NCI-H82 (cell line): ENCODE measurements at regions not wholly inside any gene's neighbourhood (a gene's known extent, or its start where the extent isn't known, plus 50 kb on each side); places are given as distances from the start of the nearest gene placed in this dataset.
A peak's percentile ranks its signal among the peaks of the same experiment; 100 is the strongest.

Source experiments
- DNase-seq: peaks from one replicate; lab custom pipeline; 2025; lab: John Stamatoyannopoulos, UW

DNA sequence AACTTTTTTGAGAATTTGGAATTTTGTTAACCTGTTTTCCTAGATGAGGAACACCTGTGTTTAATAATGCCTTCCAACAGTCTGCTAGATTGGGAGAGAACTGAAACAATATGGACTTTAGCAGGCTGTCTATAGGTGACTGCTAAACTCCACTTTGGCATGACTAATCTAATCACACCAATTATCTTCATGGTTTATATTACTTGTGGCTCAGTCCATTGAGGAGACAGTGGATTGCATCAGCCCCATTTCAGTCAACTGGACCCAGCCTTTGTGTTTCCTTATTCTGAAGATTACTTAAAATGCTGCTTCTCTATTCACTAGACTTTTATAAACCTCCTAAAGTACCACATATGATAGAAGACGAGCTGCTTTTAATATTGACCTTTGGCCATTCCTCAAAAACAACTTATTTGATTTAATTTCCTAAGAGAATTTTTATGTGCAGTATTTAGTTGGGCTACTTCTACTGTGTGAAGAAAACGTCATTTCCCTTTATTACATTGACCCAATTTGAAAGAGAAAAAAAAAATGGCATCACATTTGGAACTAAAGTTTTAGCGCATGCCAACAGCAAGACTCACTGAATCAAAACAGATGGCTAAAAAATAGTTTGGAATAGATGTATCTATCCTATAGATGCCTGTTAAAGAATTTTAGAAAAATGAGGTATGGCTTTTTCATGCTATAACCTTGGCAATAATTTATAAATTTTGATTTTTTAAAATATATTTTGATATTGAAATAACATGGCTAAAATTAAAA lies 295.8 kb downstream of the NDFIP2 start:
- peak; percentile 20 for DNase-seq

DNA sequence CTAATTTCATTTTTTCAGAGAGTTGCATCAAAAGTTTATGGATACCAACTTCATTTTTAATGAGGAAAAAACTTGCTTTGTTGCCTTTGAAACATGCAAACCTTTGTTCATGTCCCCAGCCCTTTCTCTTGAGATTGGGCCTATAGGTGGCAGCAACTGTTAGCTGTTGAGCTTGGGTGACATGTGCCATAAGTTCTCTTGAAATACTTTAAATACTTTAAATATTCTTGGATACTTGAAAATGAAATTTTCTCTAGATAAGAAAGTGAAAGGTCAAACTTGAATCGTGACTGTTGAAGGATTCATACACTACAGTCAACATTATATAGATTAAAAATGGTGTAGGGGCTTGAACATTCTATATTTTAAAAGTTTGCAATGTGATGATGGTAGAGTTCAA lies 294.9 kb downstream of the NDFIP2 start:
- DNase-seq: peak; percentile 35

DNA sequence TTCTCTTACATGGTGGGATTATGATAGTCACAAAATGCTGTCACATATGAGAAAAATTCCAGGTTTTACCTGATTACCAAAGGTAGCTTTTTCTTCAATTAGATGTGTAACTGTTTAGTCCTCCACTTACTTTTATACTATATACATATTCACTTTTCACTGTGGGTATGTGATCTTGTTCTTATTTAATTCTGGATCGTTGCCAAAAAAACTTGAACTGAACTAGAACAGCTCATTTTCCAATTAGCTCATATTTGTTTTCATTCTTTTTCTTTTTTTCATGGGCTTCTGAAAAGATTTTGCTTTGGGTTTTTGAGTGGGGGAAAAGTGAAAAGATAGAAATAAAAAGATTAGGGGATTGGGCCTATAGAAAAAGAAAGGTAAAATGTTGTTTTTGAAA lies 291.9 kb downstream of the NDFIP2 start:
- no peak for DNase-seq

DNA sequence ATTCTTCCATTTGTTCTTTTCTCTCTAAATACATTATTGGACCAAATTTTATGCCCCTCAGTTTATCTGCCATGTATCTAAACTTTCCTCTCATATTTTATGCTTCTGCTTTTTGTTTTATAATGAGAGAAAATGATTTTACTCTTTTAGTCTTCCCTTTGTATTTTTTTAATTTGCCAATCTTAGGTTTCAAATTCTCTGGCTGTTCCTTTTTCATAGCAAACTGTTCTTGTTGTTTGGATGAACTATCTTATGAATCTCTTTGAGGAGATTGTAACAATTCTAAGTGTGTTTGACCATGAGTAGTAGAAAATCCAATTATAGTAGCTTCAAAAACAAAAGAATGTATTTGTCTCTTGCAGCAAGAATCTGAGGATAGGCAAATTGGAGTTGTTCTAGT lies 290.5 kb downstream of the NDFIP2 start:
- DNase-seq: no peak

DNA sequence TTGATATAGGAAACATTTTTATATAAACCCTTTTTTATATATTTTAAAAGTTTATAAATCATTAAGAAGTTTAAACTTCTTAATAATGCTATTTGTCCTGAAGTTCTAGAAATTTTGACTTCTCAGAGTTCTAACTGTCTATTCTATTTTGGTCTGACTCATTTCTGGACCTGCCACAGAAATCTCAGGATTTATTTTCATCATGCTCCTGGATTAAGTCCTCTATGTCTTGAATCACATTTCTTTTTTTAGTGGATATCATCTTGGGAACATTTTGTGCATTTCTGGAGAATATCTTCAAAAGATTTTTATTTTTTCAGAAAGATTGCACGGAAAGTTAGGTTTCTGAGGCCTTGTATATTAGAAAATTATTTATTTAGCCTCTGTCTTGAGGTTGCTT lies 289.1 kb downstream of the NDFIP2 start:
- no peak for DNase-seq

DNA sequence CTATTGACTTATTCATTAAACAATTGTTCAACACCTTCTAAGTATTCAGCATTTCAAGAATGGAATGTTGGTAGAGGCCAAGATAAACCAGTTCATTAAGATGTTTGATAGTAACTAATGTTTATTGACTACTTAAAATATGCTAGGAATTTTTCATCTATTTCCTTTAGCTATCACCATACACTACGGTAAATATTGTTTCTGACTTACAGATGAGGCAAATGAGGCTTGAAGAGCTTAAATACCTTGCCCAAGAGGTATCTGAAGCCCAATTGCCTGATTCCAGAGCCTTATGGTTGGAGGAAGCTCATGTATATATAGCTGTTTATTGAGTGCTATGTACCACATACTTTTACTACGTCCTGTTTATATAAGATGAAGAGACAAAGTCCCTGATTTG lies 286.2 kb downstream of the NDFIP2 start:
- DNase-seq: no peak

DNA sequence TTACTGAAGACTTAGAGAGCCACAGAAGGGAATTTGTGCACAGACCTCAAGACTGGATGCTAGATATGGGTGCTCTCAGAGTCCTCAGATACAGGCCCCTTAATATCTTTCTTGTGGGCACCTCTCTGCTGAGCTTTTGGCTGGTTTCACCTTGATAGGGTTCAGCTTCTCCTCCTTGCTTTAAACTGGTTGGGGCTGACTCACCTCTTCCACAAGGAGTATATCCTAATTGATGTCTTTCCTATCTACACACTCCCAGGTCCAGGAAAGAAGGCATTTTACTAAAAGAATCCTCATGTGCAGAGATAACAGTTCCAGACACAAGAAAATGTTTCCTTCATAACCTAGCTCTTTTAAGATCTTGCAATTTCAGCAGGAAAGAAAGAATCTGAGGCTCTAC lies 284.4 kb downstream of the NDFIP2 start:
- DNase-seq: no peak

DNA sequence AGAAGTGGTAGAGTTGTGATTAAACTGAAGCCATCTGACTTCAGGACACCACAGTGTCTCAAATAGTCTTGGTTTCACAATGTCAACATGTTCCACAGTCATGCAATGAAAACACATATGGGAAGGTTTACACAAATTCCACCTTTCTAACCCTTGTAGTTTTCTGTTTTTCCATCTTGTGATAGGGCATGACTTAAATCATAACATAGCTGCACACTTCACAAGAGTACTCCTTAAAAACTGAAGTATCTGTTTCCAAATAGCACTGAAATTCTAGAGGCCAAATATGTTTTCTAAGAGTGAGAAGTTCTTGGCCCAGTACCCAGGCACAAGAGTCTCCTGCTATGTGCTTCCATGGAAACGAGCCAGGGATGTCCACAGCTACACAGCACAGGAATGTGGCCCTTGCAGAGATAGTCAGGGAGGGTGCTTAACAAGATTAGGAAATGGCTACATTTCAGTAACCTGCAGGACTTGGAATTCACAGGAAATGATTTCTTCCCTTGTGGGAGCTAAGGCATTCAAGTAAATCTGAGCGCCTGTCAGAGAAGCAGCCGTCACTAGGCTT lies 269.1 kb downstream of the NDFIP2 start:
- DNase-seq: no peak

DNA sequence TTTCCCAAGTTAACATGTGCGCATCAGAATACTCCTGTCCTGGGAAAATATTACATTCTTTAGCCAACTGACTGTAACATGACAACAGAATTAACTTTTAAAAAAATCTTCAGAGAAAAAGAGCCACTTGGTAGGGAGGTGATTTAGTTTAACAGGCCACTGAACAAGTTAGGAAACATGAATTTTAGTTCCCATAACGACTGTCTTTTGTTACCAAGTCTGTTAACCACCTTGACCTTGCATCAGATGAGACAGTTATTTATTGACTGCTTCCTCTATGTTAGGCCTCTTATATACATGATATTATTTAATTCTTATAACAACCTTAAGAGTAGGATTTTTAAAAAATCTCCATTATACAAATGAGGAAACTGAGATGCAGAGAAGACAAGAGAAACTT lies 268.6 kb downstream of the NDFIP2 start:
- DNase-seq: no peak

DNA sequence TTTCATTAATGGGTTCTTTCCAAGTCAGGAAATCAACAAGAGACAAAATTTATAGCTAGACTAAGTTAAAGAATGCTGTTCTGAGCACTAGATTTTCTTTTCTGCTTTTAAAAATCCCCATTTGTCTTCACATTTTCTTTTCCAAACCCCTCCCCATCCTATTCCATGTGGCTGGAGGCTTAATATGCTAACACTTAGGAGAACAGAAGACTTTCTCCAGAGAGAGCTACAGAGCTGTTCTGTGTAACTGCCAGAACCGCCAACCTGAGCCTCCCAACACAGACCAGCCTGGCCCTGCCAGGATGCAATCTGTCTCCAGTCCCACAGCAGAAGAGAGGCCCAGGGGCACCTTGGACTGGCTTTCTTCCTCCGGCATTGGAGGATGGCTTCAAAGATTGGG lies 264.1 kb downstream of the NDFIP2 start:
- no peak for DNase-seq

DNA sequence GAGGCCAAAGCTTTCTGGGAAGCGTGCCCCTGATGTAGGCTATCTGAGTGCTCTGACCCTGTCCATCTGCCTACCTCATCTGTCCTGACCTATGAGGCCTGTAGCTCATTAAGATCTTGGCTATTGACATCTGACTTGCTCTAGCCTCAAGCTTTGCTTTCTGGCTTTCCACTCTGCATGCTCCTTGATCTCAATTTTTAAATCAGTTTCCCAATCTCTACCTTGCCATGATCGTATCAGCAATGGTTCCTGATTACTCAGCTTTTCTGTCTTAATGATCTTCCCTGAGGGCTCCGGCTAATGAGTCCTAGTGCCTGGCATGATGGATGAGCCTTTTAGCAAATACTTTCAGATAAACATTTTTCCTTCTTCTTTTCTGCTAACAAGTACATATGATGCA lies 262.0 kb downstream of the NDFIP2 start:
- no peak for DNase-seq

DNA sequence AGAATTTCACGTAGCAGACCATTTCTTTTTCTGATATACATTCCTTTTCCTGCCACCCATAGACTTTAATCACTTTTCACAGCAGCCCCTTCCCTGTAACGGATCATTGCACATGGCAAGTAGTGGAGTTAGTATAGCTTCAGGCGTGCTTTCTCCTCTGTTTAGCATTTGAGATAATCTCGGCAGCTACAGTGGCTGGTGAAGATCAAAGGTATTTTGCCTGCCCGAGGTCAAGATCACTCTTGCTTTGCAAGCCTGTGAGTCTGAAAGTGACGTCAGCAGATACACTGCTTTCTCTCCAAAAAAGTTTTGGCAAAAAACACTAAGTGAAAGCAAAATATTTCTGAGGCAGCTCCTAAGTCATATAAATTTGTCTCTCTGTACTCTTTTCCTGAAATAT lies 260.0 kb downstream of the NDFIP2 start:
- no peak for DNase-seq

DNA sequence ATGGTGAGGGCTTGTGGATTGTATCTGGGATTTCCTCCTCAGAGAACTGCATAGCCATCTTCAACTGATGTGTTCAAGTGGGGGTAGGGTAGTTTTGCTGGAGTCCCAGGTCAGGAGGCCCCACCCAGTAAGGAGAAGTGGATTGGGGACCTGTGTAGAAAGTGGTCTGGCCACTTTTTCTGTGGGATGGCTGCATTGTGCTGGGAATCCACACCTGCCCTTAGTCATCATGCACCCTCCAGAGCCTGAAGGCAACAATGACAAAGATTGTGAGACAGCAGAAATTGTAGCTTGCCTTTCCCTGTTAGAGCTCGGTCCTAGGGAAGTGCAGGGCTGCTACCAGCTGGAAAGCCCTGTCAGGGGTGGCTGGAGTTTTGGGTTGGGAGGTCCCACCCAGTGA lies 255.4 kb downstream of the NDFIP2 start:
- no peak for DNase-seq

DNA sequence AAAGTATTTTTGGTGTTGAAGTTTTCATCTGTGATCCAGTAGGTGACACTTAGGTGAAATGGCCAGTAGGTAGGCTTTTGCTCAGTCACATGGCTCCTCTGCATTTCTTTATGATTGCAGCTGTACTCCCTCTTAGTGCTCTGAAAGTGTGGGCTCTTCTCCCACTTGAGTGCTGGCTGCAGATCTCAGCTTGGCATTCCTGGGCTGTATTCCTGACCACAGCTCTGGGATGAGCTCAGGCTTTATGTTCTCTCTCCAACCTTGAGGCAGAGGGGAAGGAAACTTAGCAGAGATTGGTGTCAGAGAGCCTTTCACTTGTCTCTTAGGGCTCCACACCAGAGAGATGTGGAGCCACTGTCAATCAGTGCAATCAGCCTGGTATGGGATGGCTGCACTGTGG lies 254.3 kb downstream of the NDFIP2 start:
- DNase-seq: no peak

DNA sequence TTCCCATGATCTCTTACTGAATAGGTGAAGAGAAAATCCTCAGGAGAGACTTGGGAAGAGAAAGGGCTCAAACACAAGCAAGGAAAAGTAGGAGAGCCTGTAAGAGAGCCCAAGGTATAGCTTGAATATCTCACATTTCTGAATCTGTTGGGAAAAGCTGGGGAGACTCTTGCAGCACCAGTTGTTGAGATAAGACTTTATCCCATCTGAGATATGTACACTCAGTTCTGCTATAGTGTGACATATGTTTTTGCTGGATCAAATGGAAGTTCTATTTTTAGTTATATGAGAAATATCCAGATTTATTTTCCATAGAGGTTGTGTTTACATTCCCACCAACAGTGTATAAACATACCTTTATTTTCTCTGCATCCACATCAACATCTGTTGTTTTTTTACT lies 246.1 kb downstream of the NDFIP2 start:
- DNase-seq: no peak

DNA sequence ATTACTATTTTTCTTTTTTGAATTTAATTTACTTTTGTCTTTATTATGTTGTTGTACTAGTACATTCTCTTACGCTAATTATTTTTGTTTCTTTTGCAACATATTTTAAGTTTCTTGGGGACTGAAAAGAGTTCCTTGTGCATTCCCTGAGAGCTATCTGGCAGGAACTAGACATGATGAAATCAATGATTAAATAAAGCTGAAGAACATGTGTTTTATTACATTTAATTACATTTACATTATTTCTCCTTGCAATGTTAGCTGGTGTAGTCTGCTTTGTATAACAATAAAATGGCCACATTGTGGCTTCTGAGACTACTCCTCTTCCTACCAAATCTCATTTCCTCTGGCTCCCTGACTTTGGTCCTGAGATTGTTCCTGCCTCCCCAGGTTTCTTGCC lies 244.9 kb downstream of the NDFIP2 start:
- DNase-seq: no peak

DNA sequence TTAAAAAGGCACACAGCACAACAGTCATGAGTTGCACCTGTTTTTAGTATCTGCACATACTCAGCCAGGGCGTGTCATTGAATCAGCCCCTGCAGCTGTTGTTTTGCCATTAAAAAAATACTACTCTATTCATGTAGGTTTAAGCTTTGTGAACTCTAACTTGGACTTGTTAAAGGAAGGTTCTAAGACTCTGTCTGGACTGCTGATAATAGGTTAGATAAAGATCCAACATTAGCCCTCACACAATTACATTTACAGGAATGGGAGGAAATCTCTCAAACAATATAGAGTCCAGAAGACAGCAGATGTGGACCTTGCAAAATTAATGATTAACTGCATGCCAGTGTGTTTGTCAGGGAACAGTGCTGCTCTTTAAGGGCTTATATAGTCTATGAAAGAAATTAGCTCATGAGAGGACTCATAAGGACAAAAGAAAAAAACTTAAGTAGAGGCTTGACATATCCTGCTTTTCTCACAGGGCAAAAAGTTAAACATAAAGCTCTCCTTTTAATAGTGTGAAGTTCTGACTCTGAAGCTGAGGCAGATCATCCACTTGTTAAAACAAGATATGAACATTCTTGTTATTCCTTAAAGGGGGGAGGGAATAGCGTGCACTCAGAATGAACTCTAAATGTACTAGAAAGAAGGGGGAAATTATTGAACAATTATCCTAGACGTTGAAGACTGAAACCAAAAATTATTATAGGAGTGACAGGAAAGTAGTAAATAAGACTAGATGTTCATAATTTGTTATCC lies 243.6 kb downstream of the NDFIP2 start:
- DNase-seq: no peak

DNA sequence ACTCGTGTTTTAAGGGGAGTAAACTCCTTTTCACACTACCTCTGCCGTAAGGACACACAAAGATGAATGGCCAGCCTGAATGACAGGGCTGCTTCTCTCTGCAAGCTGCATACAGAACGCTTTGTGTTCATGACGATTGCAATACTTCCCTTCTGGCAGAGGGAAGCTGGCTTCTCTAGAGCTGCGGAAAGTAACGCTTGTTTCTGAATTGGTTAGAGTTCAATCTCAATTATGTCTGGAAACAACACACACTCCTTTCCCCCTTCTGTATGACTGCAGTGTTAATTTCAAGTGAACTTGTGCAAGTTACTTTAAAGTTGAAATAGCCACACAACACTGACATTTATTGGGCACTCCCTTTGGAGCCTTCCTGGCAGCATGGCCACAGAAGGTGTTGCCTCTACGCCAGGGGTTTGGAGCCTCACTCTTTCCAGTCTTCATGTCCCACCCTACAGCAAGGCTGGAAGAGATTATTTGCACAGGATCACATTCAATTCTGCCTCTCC lies 242.6 kb downstream of the NDFIP2 start:
- DNase-seq: no peak

DNA sequence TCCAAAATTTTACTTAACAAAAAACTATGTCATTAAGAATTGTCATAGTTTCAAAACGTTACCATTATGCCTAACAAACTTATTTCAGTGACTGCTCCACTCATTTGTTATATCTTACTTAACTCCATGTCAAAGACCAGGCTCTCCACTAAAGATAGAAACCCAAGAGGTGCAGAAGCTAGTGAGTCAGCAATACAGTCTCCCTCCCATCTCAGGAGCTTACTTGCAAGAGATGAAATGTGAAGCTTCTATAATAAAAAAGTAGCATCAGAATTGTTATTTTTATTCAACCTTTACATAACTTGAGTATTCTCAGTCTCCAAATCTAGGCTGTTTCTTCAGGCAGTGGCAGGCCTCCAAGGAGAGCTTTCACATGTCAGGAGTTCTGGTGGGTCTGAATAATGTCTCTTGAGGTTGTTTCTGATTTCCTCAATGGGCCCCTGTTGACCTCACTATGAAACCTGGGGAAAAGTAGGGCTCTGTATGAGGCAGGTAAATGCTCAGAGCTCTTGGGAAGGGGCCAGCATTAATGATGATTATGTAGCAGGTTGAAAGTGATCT lies 242.0 kb downstream of the NDFIP2 start:
- no peak for DNase-seq

DNA sequence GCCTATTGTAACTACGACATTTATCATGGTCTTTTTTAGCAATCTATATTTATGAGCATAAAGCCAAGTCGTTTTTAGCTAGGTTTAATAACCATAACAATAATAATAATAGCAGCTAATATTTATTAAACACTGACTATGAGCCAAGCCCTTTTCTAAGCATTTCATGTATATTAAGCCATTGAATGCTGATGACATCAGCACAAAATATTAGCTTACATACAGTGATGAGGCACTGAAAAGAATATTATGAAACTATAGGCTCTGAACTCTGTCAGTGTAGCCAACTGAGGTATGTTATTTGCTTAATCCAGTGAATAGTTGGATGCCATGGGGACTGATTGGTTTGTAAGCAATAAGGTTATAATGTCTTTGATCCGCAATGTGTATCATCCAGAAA lies 235.2 kb downstream of the NDFIP2 start:
- no peak for DNase-seq

DNA sequence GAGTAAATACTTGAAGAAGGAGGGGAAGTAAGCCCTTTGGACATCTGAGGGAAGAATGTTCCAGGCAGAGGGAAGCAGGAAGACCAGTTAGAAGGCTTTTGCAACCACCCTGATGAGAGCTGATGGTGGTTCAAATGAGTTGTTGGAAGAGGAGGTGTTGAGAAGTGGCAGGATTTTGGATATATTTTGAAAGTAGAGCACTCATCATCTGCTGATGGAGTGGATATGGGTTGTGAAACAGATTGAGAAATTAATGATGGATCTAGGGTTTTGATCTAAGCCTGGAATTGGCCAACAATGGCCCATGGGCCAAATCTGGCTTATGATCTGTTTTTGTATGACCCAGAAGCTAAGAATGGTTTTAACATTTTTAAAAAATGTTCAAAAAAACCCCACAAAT lies 230.7 kb downstream of the NDFIP2 start:
- no peak for DNase-seq

DNA sequence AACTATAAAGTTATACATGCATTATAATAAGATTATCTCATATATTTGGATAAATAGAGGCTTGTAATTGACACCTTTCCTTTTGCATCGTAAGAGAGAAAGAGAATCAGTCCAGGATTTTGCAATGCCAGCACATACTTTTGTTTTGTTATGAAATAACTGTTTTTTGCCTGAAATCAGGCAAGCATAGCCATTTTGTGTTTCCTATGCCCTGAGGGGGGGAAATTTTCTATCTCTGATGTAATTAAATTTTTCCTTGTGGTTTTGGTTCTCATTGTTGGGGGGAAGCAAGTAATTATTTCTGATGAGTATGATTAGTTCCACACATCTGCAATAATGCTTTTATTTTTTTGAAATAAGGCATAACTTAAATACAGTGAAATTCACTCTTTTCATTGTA lies 229.4 kb downstream of the NDFIP2 start:
- DNase-seq: no peak

DNA sequence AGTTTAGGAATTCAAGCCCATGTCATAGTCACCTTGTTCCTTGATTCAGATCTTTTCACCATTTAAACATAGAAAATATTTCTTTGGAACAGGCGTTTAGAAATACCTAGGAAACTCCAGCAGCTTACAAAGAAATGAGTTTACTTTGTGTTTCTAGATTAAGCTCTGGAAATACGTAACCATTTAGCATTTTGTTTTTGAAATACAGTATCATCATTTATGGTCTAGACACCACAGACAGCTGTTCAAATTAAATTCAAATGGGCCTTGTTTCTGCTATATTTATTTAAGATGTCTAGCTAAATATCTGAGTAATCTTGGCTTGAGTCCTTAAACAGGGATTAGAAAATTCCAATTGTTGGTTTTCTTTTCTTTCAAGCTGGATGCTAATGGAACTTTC lies 228.5 kb downstream of the NDFIP2 start:
- no peak for DNase-seq
